ENCODE measurements at regions not wholly inside any gene's neighbourhood (a gene's known extent, or its start where the extent isn't known, plus 50 kb on each side); places are given as distances from the start of the nearest gene placed in this dataset.

DNA sequence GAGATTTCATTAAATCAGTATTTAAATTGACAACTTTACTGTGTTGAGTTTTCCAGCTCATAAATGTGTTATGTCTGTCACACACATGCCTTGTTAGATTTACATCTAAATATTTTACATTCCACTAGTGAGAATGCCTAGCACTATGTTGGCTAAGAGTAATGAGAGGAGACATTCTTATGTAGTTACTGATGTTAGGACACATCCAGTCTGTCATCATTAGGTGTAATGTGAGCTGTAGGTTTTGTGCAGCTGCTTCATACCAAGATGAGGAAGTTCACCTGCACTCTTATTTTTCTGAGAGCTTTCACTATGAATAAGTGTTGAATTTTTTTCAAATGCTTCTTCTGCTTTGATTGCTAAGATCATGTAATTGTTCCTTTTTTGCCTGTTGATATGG is 218.0 kb upstream of the IGFBP3 start:
- Mint-ChIP-seq H3K27ac (no peak overlapping the region), H3K9me3 (no peaks in the 10 kb centered on the region), H3K4me3 (no peak overlapping the region), H3K36me3 (ENCODE audit: low read depth) (no peaks in the 10 kb centered on the region), H3K4me1 (ENCODE audit: low read depth) (no peaks in the 10 kb centered on the region), H3K27me3 (no peaks in the 10 kb centered on the region)
- POLR2A ChIA-PET, result no interaction called here
- intact Hi-C loops (cut with micrococcal nuclease), result no loop called here
- CTCF ChIA-PET, result interaction anchor here (1.0 kb wide), 1 partner anchor 139 kb away, joined by 3 read pairs; no protein-coding TSS in a partner anchor
- DNase-seq, result no peak
- ATAC-seq, result no peak
- no peak for TF ChIP-seq CTCF (IDR thresholded peaks at IDR 0.05)

DNA sequence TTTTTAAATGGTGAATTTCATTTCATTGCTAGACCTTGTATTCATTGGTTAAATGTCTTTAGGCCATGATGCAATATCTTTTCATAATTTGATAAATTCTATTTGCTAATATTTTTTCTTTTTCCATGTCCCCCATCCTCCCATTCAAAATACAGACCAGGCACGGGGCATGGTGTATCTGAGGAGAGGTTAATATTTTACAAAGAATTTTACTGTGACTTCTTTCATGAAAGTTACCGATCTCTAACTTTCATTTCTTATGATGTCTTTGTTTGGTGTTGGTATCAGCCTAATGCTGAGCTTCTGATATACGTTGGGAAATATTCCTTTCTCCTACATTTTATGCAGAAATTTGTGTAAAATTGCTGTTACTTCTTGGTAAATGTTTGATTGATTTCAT is 216.7 kb upstream of the IGFBP3 start:
- POLR2A ChIA-PET, result no interaction called here
- Mint-ChIP-seq H3K27ac (no peak overlapping the region), H3K9me3 (no peaks in the 10 kb centered on the region), H3K4me3 (no peak overlapping the region), H3K4me1 (ENCODE audit: low read depth) (no peaks in the 10 kb centered on the region), H3K36me3 (ENCODE audit: low read depth) (no peaks in the 10 kb centered on the region), H3K27me3 (no peaks in the 10 kb centered on the region)
- DNase-seq (no peak), ATAC-seq (no peak)
- intact Hi-C loops (cut with micrococcal nuclease), result no loop called here
- CTCF ChIA-PET, result no interaction called here
- no peak for TF ChIP-seq CTCF (IDR thresholded peaks at IDR 0.05)

DNA sequence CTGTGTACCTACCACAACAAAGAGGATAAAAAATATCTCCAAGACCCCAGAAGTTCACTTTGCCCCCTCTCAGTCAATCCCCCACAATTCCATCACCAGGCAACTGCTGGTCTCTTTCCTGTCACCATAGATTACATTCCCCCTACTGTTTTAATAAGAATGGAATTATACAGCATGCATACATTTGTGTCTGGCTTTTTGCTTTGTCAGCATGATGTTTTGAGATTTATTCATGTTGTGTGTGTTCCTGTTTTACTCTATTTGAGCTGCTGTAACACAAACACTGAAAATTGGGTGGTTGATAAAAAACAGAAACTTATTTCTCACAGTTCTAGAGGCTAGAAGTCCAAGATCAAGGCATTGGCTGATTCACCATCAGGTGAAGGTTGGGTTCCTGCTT is 214.5 kb upstream of the IGFBP3 start:
- no peak for TF ChIP-seq CTCF (IDR thresholded peaks at IDR 0.05)
- intact Hi-C loops (cut with micrococcal nuclease), result no loop called here
- Mint-ChIP-seq H3K9me3 (no peaks in the 10 kb centered on the region), H3K27ac (no peak overlapping the region), H3K4me1 (ENCODE audit: low read depth) (no peaks in the 10 kb centered on the region), H3K36me3 (ENCODE audit: low read depth) (no peaks in the 10 kb centered on the region), H3K27me3 (no peaks in the 10 kb centered on the region), H3K4me3 (no peak overlapping the region)
- no peak for ATAC-seq
- POLR2A ChIA-PET, result no interaction called here
- DNase-seq, result no peak
- CTCF ChIA-PET, result no interaction called here

GRCh38 chr7:46134795-46135194 is 213.7 kb upstream of the IGFBP3 start:
- H3K36me3 Mint-ChIP-seq (ENCODE audit: low read depth), result no peaks in the 10 kb centered on the region
- no peaks in the 10 kb centered on the region for H3K4me1 Mint-ChIP-seq (ENCODE audit: low read depth)
- no peak overlapping the region for H3K27ac Mint-ChIP-seq
- intact Hi-C loops (cut with micrococcal nuclease), result no loop called here
- H3K9me3 Mint-ChIP-seq, result no peaks in the 10 kb centered on the region
- ATAC-seq, result no peak
- TF ChIP-seq CTCF (IDR thresholded peaks at IDR 0.05), result no peak
- ChIA-PET POLR2A (no interaction called here), CTCF (no interaction called here)
- DNase-seq, result no peak
- H3K4me3 Mint-ChIP-seq, result no peak overlapping the region
- H3K27me3 Mint-ChIP-seq, result no peaks in the 10 kb centered on the region

DNA sequence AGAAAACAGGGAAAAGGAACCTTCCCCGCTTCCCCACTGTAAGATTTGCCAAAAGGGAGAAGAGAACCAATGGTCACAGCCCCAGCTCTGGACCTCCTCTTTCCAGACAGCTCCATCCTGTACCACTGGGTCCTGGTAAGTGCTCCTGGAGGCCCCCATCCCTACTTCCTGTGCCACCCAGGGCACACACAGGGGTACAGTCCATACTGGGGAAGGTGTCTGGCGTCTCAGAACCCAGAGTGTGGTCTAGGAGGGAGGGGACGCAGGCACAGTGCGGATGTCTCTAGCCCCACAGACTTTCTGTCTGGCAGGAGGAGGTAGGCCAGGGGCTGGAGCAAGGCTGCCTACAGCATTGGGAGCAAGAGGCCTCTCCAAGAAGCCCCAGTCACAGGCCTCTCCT is 213.3 kb upstream of the IGFBP3 start:
- Mint-ChIP-seq H3K9me3 (no peaks in the 10 kb centered on the region), H3K27ac (no peak overlapping the region), H3K27me3 (no peaks in the 10 kb centered on the region), H3K4me1 (ENCODE audit: low read depth) (no peaks in the 10 kb centered on the region), H3K36me3 (ENCODE audit: low read depth) (no peaks in the 10 kb centered on the region), H3K4me3 (no peak overlapping the region)
- POLR2A ChIA-PET, result no interaction called here
- TF ChIP-seq CTCF (IDR thresholded peaks at IDR 0.05), result no peak
- intact Hi-C loops (cut with micrococcal nuclease), result no loop called here
- DNase-seq (no peak), ATAC-seq (no peak)
- CTCF ChIA-PET, result no interaction called here
